Osteocyte (in vitro differentiated cells): ENCODE measurements at regions not wholly inside any gene's neighbourhood (a gene's known extent, or its start where the extent isn't known, plus 50 kb on each side); places are given as distances from the start of the nearest gene placed in this dataset.
"Not testable (repeated sequence)": the region's sequence is repeated elsewhere in the genome, so short reads cannot be mapped to it uniquely, and the experiment has no call there.

Source experiments
- DNase-seq: peaks from one replicate; pipeline ENCODE4 v3.0.0; 2021; ENCODE audit warnings: mixed read lengths; ENCODE audit not compliant: unreplicated experiment; ENCODE audit errors: extremely low spot score
- H3K27ac Mint-ChIP-seq: one replicate; pipeline ENCODE4 v1.8.0; 2021; ENCODE audit warnings: mild to moderate bottlenecking, mixed read lengths; ENCODE audit not compliant: unreplicated experiment
- H3K27me3 Mint-ChIP-seq: one replicate; pipeline ENCODE4 v1.8.0; 2021; ENCODE audit warnings: mixed read lengths; ENCODE audit not compliant: unreplicated experiment
- H3K36me3 Mint-ChIP-seq: one replicate; pipeline ENCODE4 v1.8.0; 2021; ENCODE audit warnings: mixed read lengths; ENCODE audit not compliant: unreplicated experiment
- H3K4me1 Mint-ChIP-seq: one replicate; pipeline ENCODE4 v1.8.0; 2021; ENCODE audit warnings: mixed read lengths; ENCODE audit not compliant: unreplicated experiment
- H3K4me3 Mint-ChIP-seq: one replicate; pipeline ENCODE4 v1.8.0; 2021; ENCODE audit warnings: mild to moderate bottlenecking, moderate library complexity, mixed read lengths; ENCODE audit not compliant: unreplicated experiment
- H3K9me3 Mint-ChIP-seq: one replicate; pipeline ENCODE4 v1.8.0; 2021; ENCODE audit warnings: mixed read lengths; ENCODE audit not compliant: unreplicated experiment
- CTCF ChIP-seq: fragments of 200-600 bp; sonication (generic); IDR thresholded peaks from 2 replicates; pipeline ENCODE4 v1.5.0; 2021; ENCODE audit warnings: antibody characterized with exemption, mild to moderate bottlenecking, moderate library complexity

- no peaks in the 10 kb centered on the region for H3K36me3 Mint-ChIP-seq
- no peak overlapping the region for H3K27ac Mint-ChIP-seq
- no peak for TF ChIP-seq CTCF
- DNase-seq: peak; percentile 23
- no peaks in the 10 kb centered on the region for H3K9me3 Mint-ChIP-seq
- no peak overlapping the region for H3K4me3 Mint-ChIP-seq
- no peaks in the 10 kb centered on the region for H3K4me1 Mint-ChIP-seq
- peaks cover 27% of the 10 kb centered on the region for H3K27me3 Mint-ChIP-seq
Observed at GRCh38 chr6:67009818-67010217, 1302.8 kb upstream of the EYS start.

- no peak for TF ChIP-seq CTCF
- DNase-seq: no peak
- Mint-ChIP-seq H3K4me1 (no peaks in the 10 kb centered on the region), H3K36me3 (no peaks in the 10 kb centered on the region), H3K9me3 (peaks cover 3% of the 10 kb centered on the region), H3K27me3 (peaks cover 26% of the 10 kb centered on the region), H3K4me3 (no peak overlapping the region), H3K27ac (no peak overlapping the region)
Observed at GRCh38 chr6:67003844-67004243, 1296.8 kb upstream of the EYS start.

GRCh38 chr6:67000121-67000520 lies 1293.1 kb upstream of the EYS start:
- Mint-ChIP-seq H3K27me3 (peaks cover 15% of the 10 kb centered on the region), H3K4me3 (no peak overlapping the region), H3K36me3 (no peaks in the 10 kb centered on the region), H3K4me1 (no peaks in the 10 kb centered on the region), H3K9me3 (peaks cover 6% of the 10 kb centered on the region), H3K27ac (no peak overlapping the region)
- no peak for DNase-seq
- TF ChIP-seq CTCF: no peak

- not testable (repeated sequence) for H3K27me3 Mint-ChIP-seq, H3K9me3 Mint-ChIP-seq, H3K4me3 Mint-ChIP-seq, H3K36me3 Mint-ChIP-seq, H3K4me1 Mint-ChIP-seq, H3K27ac Mint-ChIP-seq, DNase-seq
Observed at GRCh38 chr6:66997579-66997978, 1290.6 kb upstream of the EYS start.

- Mint-ChIP-seq H3K27me3 (peaks cover 7% of the 10 kb centered on the region), H3K9me3 (peaks cover 8% of the 10 kb centered on the region), H3K4me3 (no peak overlapping the region), H3K4me1 (peaks cover 2% of the 10 kb centered on the region), H3K27ac (no peak overlapping the region), H3K36me3 (no peaks in the 10 kb centered on the region)
- no peak for TF ChIP-seq CTCF
- DNase-seq: no peak
Observed at GRCh38 chr6:66995669-66996068, 1288.6 kb upstream of the EYS start.

GRCh38 chr6:66993708-66994107 lies 1286.7 kb upstream of the EYS start:
- H3K27me3 Mint-ChIP-seq, H3K9me3 Mint-ChIP-seq, H3K4me1 Mint-ChIP-seq, H3K4me3 Mint-ChIP-seq, H3K27ac Mint-ChIP-seq, H3K36me3 Mint-ChIP-seq: not testable (repeated sequence)
- DNase-seq: peak; percentile 38
